Activated CD4-positive, alpha-beta T cell treated with anti-CD3 and anti-CD28 coated beads for 48 hours (primary cell): ENCODE measurements at regions not wholly inside any gene's neighbourhood (a gene's known extent, or its start where the extent isn't known, plus 50 kb on each side); places are given as distances from the start of the nearest gene placed in this dataset.
"Not testable (repeated sequence)": the region's sequence is repeated elsewhere in the genome, so short reads cannot be mapped to it uniquely, and the experiment has no call there.

ENCODE experiments used
- DNase-seq: peaks from one replicate; pipeline ENCODE4 v3.0.0-alpha.2; 2020

GRCh38 chr3:158882445-158882844 is 80.6 kb downstream of the MFSD1 start:
- DNase-seq, result no peak

- DNase-seq, result no peak
Measured at GRCh38 chr3:158896729-158897128, 94.9 kb downstream of the MFSD1 start.

- no peak for DNase-seq
Measured at GRCh38 chr3:158906749-158907148, 104.9 kb downstream of the MFSD1 start.

- DNase-seq, result no peak
Measured at GRCh38 chr3:158908187-158908734, 106.4 kb downstream of the MFSD1 start.

- no peak for DNase-seq
Measured at GRCh38 chr3:158909870-158910269, 108.0 kb downstream of the MFSD1 start.

GRCh38 chr3:158911586-158911985 is 109.7 kb downstream of the MFSD1 start:
- DNase-seq, result no peak

- no peak for DNase-seq
Measured at GRCh38 chr3:158912188-158912587, 110.3 kb downstream of the MFSD1 start.

GRCh38 chr3:158912621-158913020 is 110.8 kb downstream of the MFSD1 start:
- DNase-seq, result no peak

GRCh38 chr3:158916111-158916510 is 114.3 kb downstream of the MFSD1 start:
- no peak for DNase-seq

- DNase-seq, result peak; percentile 31
Measured at GRCh38 chr3:158918008-158918407, 116.2 kb downstream of the MFSD1 start.

- DNase-seq, result no peak
Measured at GRCh38 chr3:158918451-158918850, 116.6 kb downstream of the MFSD1 start.

GRCh38 chr3:158920371-158920770 is 118.5 kb downstream of the MFSD1 start:
- no peak for DNase-seq

GRCh38 chr3:158925021-158925420 is 123.2 kb downstream of the MFSD1 start:
- no peak for DNase-seq

GRCh38 chr3:158925828-158926494 is 124.1 kb downstream of the MFSD1 start:
- DNase-seq, result no peak

GRCh38 chr3:158935846-158936245 is 134.0 kb downstream of the MFSD1 start:
- DNase-seq, result no peak

GRCh38 chr3:158936530-158937113 is 134.8 kb downstream of the MFSD1 start:
- DNase-seq, result no peak

- no peak for DNase-seq
Measured at GRCh38 chr3:158950178-158950901, 148.5 kb downstream of the MFSD1 start.

- DNase-seq, result no peak
Measured at GRCh38 chr3:158953131-158953530, 151.3 kb downstream of the MFSD1 start.

GRCh38 chr3:158954420-158954819 is 152.6 kb downstream of the MFSD1 start:
- DNase-seq, result no peak

GRCh38 chr3:158957777-158958176 is 155.9 kb downstream of the MFSD1 start:
- DNase-seq, result not testable (repeated sequence)

GRCh38 chr3:158958873-158959272 is 157.0 kb downstream of the MFSD1 start:
- DNase-seq, result no peak

- no peak for DNase-seq
Measured at GRCh38 chr3:158961471-158961870, 159.6 kb downstream of the MFSD1 start.

- no peak for DNase-seq
Measured at GRCh38 chr3:158961911-158962310, 160.1 kb downstream of the MFSD1 start.

- no peak for DNase-seq
Measured at GRCh38 chr3:158970006-158970405, 168.2 kb downstream of the MFSD1 start.
